IPS-NIHi7 (cell line): ENCODE measurements at regions not wholly inside any gene's neighbourhood (a gene's known extent, or its start where the extent isn't known, plus 50 kb on each side); places are given as distances from the start of the nearest gene placed in this dataset.
A peak's percentile ranks its signal among the peaks of the same experiment; 100 is the strongest.

Experiments
- DNase-seq: peaks from one replicate; pipeline ENCODE4 v3.0.0; 2012; ENCODE audit warnings: mixed read lengths; ENCODE audit errors: extremely low spot score

DNA sequence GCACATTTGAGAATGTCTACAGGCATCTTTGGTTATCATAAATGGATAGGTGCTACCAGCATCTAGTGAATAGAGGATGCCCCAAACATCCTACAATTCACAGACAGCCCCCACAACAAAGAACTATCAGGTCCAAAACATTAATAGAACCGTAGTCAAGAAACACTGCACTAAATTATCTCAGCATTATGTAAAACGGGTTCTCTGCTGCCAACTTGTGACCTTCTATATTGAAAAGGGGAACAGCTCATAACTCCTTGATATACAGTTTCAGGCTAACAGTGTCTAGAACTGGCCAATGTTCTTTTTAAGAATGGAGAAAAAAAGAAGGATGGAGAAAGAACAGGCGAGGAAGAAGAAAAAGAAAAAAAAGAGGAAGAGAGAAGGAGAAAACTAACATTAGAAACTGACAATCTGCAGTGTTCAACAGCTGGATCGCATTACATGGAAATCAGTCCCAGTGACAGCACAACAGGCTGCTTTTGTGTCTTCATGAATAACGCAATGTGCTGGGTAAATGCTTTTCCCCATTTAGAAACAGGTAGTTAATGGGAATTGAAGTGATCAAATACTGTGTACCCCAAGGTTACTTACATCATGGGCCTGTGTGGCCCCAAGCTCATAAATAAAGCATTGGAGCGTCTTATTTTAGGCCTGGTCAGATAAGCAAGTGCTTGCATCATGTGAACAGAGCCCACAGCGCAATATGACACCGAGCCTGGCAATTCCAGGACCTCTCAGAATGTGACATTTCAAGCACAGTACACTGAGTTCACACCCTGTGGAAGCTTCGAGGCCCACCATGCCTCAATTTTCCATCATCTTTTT lies 339.5 kb downstream of the DHX15 start:
- DNase-seq = no peak

DNA sequence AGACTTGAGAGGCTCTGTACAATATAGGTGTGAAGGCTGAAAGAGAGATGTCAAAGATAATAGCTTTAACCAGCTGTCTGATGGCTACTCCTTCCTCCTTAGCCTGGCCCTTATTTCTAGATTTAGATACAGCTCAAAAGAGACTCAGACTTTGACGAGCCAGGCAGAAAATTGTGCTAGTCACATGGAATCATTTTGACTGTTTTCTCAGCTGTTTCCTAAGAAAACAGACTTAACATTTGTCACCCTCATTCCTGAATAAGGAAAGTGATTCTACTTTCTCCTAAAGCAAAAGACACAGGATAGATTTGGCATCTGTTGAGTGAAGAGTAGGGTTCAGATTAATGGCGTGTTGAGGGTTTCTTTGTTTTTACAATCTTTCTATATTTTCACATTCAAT lies 340.7 kb downstream of the DHX15 start:
- DNase-seq = no peak

DNA sequence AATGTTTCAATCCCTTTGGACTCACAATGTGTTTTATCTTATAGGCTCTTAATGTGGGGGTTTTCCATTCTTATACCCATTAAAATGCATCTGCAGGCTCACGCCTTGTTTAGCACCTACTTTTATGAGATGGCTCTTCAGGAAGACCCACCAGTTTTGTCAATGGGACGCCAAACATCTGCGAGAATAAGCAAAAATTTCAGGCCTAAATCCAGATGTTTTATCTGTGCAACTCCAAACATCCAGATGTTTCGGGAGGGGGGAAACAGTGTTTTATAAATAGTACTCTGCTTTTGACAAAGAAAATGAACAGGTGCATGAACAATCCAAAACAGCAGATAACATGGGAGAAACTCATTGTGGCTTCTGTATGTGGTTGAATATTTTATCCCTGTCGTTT lies 342.8 kb downstream of the DHX15 start:
- no peak for DNase-seq

DNA sequence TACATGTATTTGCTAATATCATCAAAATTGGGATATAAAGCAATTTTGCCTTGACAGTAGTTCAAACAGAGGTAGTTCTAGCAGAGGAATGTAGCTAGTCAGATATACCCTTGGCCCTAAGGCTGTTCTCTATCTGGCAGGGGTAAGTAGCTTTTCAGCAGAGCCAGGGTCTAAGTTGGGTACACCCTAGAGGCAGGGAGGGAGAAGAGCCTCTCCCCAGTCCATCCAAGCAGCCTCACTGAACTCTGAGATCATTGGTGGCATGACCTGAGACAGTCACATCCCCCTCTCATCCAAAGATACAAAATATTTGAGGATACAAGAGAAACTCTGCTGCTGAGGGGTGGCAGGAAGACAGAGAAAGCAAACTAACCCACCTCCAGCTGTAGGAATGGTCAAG lies 343.7 kb downstream of the DHX15 start:
- peak; percentile 44 for DNase-seq

DNA sequence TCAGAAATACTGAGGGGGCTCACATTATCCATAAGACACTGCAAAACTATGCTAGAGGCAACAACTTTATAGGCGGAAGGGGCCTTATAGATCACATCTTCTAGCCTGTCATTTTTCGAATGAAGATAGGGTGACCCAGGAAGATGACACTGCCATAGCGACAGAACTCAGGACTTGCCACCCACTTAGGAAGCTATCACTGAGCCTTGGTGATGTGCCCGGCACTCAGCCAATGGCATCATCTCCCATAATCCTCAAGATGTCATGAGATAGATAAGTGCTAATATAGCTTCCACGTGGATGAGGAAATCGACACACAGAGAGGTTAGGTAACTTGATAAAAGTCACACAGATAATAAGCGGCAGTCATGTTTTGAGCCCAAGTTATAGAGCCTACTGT lies 346.6 kb downstream of the DHX15 start:
- no peak for DNase-seq

DNA sequence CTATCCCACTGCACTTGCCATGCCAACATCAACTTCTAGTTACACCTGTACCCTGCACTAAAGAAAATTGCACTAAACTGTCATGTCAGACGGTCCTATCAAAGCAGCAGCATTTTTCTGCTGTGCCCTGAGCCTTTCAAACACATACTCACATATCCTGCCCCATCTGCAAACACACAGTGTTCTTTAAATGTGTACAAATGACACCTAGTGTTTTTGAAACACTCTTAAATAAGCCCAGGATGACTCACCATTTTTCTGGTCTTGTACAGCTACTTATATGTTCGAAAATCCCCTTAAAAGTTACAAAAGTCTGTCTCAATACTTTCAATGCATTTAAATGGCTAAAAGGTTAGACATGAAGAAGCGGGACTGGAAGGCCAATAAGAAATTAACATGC lies 346.7 kb upstream of the PPARGC1A start:
- DNase-seq = no peak

DNA sequence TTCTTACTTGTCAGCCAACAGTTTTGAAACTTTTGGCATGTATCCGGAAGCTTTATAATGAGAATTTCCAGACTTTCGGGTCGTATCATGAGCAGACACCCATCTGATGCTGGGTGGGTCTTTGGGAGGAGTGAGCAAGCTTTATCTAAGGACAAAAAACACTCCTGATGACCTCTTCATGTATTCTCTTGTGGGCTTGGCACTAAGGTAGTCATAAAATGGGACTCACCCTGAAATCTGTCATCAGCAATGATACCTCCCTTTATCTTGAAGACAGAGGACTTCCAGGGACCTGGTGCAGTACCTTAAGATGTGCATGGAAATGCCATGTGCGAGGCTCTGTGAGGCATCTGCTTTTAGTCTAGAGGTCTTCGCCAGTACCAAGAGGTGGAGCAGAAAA lies 346.3 kb upstream of the PPARGC1A start:
- no peak for DNase-seq

DNA sequence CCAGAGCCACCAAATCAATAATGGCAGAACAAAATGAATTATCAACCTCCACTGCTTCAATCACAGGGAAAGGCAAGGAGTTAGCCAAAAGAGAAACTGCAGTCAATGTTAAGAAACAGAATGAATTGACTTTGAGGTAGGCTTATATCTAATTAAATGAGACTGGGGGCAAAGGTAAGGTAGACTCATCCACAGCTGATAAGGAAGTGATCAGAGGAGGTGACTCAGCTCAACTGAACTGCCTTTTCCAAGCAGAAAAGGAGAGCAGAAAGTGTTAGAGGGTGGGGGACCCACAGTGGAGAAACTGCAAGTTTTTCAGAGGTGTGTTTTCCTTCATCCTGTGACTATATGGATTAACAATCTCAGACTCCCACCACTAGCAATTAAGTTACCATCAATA lies 345.8 kb upstream of the PPARGC1A start:
- no peak for DNase-seq

DNA sequence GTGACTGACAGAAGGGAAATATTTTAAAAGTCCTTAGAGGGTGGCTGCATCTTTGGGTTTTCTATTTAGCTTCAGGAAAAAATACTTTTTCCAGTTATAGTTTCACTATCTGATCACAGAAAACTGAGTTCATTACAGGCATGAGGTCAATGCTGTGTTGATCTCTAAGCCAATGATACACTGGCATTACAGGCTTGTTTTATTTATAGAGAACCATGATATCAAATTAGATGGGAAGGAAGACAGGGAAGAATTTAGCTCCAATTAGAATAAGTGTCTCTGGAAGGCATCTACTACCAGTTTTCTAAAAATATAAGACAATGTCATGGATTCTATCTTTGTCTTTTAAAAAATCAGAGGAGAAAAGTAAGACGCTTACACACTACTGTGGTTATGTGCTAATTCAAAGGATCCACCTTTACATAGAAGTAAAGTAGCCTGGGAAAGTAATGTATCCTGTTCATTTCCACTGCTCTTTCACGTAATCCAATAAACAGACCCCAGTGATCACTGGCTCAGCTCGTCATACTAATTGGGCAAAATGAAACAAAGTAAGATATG lies 344.5 kb upstream of the PPARGC1A start:
- no peak for DNase-seq

DNA sequence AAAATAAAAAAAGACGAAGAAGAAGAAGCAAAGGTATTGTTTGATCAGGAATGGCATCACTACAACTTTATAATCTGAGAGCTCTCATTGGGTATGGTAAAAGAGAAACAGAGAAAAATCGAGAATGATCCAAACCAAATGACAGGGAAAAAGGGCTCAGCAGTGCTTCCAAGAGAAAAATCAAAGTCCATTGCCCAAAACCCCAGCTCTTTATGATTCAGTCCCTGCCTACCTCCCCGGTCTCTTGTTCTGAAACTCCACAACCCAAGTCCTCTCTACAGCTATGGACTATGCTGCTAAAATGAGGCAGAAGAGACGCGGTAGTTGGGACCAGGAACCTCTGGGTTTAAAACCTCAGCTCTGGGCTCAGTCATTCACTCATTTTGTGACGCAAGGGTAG lies 341.1 kb upstream of the PPARGC1A start:
- no peak for DNase-seq

DNA sequence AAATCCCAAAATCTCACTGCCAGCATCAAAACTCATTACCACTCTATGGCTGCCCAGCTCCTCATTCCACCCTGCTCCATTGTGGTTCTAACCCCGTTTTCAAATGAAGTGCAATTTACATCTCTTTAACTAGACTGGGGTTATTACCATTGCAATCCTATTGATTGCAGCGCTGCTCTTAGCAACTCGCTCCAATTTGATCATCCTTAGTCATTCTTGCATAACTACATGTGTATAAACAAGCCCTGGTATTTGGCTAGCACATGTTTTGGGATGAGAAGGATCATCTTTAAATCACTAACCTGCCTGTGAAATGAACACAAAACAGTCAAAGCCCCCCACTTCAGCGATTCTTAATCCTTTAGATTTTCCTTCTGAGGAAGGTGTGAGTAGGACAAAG lies 340.1 kb upstream of the PPARGC1A start:
- DNase-seq = no peak

DNA sequence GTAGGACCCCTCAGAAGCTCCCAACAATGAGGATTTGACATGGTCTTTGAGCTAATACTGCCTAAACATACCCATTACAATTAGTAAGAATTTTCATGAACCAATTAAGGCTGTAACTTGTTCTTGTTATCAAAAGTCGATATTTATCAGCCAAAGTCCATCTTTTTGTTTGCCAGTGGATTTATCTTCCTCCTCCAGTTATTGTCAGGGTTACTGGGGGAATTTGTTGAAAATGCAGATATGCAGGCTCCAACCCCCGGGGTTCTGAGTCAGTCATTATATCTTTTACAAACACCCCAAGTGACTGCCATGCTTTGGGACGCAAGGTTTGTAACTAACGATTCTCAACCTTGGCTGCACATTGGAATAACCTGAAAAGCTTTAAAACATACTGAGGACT lies 338.8 kb upstream of the PPARGC1A start:
- DNase-seq = no peak

DNA sequence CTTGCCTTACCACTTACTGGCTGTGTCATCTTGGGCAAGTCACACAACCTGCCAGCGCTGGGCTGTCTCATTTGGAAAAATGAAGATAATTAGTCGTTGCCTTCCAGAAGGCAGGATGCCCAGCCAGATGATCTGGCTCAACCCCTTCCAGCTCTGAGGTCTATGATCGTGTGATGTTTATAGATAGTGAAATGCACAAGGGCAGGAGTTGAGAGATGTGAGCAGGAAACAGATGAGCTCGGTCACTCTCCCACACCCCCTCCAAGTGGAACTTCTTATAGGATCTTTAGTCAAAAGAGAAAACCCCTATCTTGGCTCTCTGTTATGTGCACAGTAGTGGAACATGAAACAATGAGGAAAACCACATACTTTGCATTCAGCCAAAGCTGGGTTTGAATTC lies 336.8 kb upstream of the PPARGC1A start:
- DNase-seq = no peak

DNA sequence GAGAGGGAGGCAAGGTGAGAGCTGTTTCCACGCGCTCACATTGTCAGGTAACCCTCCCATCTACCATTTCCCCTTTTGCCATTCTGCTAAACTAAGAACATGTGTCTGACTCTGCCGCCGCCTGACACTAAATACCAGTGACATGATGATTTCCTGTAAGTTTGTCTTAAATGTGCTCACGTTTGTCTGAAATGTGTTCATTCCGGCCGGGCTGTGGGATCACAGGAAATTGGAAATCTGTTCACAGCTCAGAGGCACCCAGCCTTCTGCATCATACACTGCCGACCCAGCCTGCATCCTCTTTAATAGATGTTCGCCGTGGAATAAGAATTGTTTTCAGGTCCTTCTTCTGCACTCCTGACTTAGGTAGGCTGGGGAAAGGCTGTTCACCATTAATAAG lies 336.2 kb upstream of the PPARGC1A start:
- DNase-seq = no peak

DNA sequence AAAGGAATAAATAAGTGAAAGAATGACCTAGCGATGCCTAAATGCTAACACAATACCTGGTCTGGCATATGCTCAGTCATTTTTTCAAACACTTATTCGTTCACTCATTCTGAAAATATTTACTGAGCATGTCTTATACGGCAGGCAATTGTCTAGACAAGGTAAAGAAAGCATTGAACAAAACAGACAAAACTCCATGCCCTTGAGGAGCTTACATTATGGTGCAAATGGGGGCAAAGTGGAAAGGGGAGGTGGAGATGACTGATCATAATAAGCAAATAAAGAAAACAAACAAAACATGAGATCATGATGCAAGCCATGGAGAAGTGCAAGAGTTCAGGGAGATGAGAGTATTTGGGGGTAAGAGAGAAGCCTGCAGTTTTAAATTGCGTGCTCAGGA lies 334.6 kb upstream of the PPARGC1A start:
- DNase-seq = no peak

DNA sequence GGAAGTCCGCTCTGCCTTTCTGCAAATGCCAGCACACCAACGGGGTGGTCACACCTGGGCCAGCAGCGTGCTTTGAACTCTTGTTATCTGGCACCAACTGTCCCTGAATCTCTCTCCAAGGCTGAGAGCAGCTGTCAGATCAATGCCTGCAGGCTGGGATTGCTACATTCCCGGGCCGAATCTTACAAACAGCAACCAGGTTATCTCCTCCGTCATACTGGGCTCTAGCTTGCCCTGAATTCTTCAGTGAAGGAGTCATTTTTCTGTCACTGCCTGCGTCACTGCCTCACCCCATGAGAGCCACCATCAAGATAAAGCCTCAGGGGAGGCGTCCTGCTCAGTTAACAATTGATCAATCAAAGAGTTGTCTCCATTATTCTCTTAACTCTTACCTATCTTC lies 329.4 kb upstream of the PPARGC1A start:
- peak; percentile 30 for DNase-seq

DNA sequence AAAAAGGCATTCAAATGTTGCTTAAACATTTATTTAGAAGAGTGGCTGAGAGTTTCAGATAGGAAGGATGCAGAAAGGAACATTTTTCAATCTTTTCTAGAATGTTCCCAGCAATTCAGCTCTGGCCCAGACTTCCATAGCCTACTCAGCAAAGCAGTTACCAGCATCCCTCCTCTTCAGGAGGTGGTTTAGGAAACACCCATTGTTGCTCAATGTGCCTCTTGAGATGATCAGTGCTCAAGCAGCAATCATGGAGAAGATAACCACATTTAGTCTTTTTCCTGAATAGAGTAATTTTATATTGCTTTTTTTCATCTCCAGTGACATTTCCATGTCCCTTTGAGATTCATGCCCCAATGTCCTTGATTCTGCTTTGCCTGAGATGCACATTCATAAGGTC lies 328.7 kb upstream of the PPARGC1A start:
- DNase-seq = no peak

DNA sequence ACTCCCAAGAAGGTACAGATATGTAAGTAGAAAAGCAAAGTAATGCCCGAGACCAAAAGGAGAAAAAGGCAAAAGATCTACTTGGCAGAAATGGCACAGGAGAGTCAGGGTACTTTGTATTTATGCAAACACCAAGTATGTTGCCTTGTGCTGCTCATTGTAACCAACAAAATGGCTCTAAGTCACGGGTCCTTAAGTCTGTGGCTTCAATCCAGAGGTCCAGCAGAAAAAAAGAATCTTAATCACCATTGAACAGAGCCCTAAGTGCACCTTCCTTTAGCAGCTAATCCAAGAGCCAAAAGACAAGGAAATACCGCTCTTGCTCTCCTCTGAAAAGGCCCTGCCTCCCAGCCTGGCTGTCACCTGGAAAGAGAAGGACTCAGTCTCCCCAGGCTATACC lies 324.9 kb upstream of the PPARGC1A start:
- no peak for DNase-seq

DNA sequence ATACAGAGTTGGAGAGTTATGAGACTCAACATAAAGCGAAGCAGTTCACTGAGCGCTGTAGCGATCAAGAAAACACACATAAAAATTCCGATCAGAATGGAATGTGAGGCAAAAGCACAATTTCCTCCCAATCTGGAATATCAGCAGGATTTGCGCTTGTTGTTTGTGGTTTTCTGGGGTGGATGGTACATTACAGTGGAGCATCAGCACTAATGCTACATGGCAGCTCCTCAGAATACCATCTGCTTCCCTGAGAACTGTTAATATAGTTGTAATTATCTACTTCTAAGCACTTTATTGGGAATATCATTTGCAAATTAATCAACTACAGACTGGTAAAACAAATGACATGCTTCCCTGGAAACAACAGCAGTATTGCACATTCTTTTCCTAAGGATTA lies 324.1 kb upstream of the PPARGC1A start:
- DNase-seq = no peak

DNA sequence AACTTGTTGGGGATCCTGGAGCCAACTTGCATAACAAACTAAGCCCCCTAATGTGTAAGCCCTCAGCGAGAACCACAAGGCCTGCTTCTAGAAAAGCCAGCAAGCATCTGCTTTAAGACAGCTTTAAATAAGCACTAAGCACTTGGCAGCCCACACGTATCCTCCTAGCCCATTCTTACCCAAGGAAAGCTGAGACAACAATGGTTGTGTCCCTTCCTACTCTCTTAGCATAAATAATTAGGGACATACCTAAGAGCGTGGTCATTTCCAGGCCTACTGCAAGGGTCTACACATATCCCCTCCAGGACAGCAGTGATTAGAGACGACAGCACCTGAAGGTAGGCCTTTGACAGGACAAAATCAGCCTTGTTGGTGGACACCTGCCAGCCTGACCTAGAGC lies 322.8 kb upstream of the PPARGC1A start:
- no peak for DNase-seq

DNA sequence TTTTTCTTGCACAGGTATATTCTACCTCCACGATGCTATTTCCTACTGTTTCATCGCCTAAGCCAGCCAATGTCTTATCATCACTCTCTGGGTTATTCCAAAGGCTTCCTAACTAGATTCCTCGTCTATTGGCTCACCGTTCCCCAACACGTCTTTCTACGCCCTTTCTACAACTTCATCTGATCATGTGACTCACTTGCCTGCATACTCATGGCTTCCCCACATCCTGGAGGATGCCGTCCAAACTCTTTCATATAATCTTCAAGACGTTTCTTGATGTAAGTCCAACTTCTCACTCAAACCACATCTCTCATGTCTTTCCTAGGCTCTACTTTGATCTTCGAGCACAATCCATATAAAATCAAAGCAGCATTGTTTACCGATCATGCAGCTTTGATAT lies 322.0 kb upstream of the PPARGC1A start:
- DNase-seq = no peak

DNA sequence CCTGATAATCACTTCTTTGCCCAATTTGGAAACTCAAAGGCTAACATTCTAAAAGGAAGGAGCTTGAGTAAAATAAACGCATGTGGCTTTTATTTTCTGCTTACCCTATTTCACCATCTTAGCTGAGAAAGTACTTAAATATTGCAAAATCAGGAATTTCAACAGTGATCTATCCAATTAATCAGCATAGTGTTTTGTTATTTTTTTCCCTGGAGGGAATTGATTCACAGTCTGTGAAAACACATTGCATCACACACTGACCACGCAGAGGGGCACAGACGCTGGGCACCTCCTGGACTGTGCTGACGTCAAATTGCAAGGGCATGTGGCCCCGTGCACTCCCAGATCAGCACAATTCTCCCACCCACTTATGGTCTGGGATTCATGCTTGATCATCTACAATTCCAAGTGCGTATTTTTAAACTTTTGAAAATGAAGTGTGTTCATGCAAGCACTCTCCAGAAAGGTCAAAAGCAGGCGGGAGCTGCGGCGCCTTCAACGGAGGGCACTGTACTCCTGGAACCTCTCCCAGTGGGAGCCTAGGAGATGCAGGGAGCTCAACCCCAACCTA lies 320.6 kb upstream of the PPARGC1A start:
- DNase-seq = no peak

DNA sequence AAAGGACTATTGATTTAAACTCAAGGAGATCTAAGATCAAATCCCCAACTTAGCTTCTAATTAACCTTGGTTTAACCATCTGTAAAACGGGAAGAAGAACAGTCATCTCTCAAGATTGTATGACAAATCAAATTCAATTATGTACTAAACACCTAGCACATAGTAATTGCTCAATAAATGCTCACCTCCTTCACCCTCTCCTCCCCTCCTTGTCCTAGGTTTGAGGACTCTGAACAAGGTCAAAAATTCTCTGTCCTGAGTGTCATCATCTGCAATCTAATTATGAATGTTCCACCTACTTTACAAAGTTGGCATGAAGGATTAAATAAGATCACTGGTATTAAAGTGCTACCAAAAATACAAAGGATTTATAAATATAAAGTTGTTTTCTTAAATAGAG lies 320.1 kb upstream of the PPARGC1A start:
- no peak for DNase-seq

DNA sequence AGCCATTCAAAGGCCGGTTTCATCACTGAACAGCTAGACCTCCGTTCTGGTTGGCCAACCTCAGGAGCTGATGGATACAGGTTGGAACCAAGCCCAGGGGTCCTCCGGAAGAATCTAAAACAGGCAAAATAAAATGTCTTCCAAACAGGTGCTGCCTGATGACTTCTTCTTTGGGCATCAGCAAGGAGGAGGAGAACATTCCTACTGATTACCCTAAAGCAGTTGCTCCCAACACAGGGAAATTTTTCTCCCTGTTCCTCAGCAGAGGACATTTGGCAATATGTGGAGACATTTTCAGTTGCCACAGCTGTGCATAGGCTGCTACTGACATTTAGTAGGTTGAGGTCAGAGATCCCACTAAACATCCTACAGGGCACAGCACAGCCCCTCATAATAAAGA lies 319.3 kb upstream of the PPARGC1A start:
- DNase-seq = no peak
